ENCODE measurements at regions not wholly inside any gene's neighbourhood (a gene's known extent, or its start where the extent isn't known, plus 50 kb on each side); places are given as distances from the start of the nearest gene placed in this dataset.
"Not testable (repeated sequence)": the region's sequence is repeated elsewhere in the genome, so short reads cannot be mapped to it uniquely, and the experiment has no call there.

DNA sequence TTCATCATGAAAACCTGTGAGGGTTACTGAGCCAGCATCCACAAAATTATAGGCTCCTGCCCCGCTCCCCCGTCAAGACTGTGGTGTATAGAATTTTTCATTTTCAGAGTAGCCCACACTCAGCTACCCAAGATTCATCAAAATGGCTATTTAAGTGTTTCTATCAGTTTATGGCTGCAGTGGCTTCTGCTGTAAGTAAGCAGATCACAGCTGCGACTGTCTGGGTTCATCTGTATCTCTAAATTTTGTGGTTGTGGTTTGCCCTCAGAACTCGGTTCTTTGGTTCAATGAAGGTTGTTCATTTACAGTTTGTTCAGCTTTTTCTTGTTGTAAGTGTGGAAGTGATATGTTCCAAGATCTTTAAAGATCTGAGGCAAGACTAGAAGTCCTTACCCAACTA is 284.2 kb downstream of the DOK5 start:
- ChIA-PET POLR2A (no interaction called here), CTCF (no interaction called here)
- Mint-ChIP-seq H3K27ac (no peak overlapping the region), H3K36me3 (ENCODE audit: low read depth) (no peaks in the 10 kb centered on the region), H3K27me3 (no peaks in the 10 kb centered on the region), H3K4me1 (no peaks in the 10 kb centered on the region), H3K9me3 (peaks cover 2% of the 10 kb centered on the region), H3K4me3 (no peak overlapping the region)
- DNase-seq = no peak

DNA sequence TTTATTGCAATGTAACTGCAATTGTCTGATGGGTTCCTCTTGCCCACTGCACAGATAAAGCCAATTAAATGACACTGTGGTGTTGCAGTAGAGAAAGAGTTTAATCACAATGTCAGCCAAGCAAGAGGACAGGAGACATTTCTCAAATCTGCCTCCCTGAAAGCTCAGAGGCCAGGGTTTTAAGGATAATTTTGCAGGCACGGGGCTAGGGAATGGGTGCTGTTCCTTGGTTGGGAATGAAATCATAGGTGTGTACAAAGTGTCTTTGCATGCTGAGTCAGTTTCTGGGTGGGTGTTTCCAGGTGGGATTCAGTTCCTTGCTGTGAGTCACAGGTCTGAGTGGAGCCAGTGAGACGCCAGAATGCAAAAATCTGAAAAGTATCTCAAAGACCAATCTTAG is 271.4 kb downstream of the DOK5 start:
- ChIA-PET CTCF (no interaction called here), POLR2A (no interaction called here)
- Mint-ChIP-seq H3K27ac (no peak overlapping the region), H3K36me3 (ENCODE audit: low read depth) (no peaks in the 10 kb centered on the region), H3K9me3 (no peaks in the 10 kb centered on the region), H3K27me3 (no peaks in the 10 kb centered on the region), H3K4me1 (no peaks in the 10 kb centered on the region), H3K4me3 (no peak overlapping the region)
- no peak for DNase-seq

DNA sequence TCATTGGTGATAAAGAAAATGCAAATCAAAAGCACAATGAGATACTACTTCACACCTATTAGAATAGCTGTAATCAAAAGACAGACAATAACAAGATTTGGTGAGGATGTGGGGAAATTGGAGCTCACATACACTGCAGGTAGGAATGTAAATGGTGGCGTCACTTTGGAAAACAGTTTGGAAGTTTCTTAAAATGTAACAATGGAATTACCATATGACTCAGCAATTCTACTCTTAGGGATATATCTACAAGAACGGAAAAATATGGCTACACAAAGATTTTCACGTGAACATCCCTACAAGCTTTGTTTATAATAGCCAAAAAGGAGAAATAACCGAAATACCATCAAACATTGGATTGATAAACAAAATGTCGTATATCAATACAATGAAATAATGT is 270.4 kb downstream of the DOK5 start:
- H3K4me3 Mint-ChIP-seq = no peak overlapping the region
- no peaks in the 10 kb centered on the region for H3K4me1 Mint-ChIP-seq
- H3K27ac Mint-ChIP-seq = no peak overlapping the region
- CTCF ChIA-PET = no interaction called here
- no peaks in the 10 kb centered on the region for H3K9me3 Mint-ChIP-seq
- no peak for DNase-seq
- H3K36me3 Mint-ChIP-seq (ENCODE audit: low read depth) = no peaks in the 10 kb centered on the region
- H3K27me3 Mint-ChIP-seq = no peaks in the 10 kb centered on the region
- POLR2A ChIA-PET = no interaction called here

DNA sequence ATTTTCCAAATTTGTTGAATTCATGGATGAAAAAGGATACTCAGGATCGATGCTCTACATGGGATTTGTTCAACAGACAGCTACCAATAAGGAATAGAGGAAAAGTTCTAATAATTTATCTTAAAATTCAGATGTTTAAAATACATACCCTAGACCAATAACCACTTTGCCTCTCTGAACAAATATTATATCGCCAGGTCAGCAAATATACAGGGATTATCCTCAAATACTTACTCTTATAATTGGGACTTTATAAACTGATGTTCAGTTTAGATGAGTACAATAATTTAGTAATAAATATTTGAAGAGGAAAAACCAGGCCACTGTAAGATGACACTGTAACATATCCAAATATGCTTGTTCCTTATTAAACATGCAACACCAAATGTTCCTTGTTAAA is 268.7 kb downstream of the DOK5 start:
- Mint-ChIP-seq H3K27ac (no peak overlapping the region), H3K27me3 (no peaks in the 10 kb centered on the region), H3K9me3 (no peaks in the 10 kb centered on the region), H3K36me3 (ENCODE audit: low read depth) (no peaks in the 10 kb centered on the region), H3K4me1 (no peaks in the 10 kb centered on the region), H3K4me3 (no peak overlapping the region)
- POLR2A ChIA-PET = no interaction called here
- DNase-seq = no peak
- CTCF ChIA-PET = no interaction called here

DNA sequence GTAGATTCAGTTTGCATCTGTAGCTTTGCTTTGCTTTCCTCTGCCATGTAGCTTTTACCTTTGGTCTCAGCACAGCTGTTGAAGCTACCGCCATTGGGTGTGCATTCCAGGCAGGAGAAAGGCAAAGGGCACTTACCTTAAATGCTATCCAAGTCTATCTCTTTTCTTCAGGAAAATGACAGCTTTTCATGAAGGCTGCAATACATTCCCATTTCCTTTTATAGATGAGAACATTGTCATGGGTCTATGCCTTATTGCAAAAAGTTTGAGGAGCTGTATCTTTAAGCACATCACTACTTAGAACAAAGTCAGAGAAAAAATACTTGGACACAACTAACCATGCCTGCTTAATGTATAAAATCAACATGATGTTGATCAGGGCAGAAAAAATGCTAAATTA is 266.8 kb downstream of the DOK5 start:
- ChIA-PET CTCF (no interaction called here), POLR2A (no interaction called here)
- Mint-ChIP-seq H3K9me3 (no peaks in the 10 kb centered on the region), H3K4me3 (no peak overlapping the region), H3K4me1 (no peaks in the 10 kb centered on the region), H3K27ac (no peak overlapping the region), H3K36me3 (ENCODE audit: low read depth) (no peaks in the 10 kb centered on the region), H3K27me3 (no peaks in the 10 kb centered on the region)
- DNase-seq = no peak

DNA sequence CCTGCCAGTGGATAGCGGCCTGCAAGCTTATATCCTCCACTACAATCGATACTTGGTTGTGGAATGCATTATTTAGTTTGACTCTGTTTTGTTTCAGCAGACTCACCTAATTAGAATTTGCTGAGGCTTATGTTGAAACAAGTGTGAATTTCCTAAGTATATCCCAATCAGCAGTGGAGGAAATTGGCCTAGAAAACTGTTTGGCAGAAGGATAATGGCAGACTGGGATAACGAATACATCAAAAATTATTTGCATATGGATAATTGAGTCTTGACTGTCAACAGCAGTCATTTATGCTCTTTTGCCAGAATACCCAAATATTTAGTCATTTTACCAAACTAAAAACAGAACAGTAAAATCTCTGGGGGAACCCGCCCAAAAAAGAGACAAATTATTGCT is 261.0 kb downstream of the DOK5 start:
- no peaks in the 10 kb centered on the region for H3K27me3 Mint-ChIP-seq
- no peak overlapping the region for H3K27ac Mint-ChIP-seq
- no peaks in the 10 kb centered on the region for H3K9me3 Mint-ChIP-seq
- no peak for DNase-seq
- POLR2A ChIA-PET = no interaction called here
- H3K4me3 Mint-ChIP-seq = no peak overlapping the region
- CTCF ChIA-PET = no interaction called here
- H3K36me3 Mint-ChIP-seq (ENCODE audit: low read depth) = no peaks in the 10 kb centered on the region
- no peaks in the 10 kb centered on the region for H3K4me1 Mint-ChIP-seq

DNA sequence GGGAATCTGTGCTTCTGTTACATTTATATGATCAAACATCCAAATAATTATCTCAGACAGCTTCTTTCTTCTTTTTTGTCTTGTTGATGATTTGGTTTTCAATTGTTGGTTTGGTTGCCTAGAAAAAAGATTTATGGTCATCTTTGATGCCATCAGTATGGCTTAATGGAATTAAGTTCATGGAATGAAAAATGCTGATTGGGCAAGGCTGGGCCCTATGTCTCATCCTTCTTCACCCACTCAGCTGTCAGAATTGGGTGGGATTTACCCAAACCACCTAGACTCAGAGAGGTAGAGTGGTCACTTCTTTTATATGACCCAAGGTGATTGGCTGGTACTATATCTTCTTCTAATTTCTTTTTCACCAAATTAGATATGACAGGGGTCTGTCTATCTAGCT is 258.3 kb downstream of the DOK5 start:
- CTCF ChIA-PET = no interaction called here
- no peak for DNase-seq
- H3K27ac Mint-ChIP-seq = no peak overlapping the region
- H3K36me3 Mint-ChIP-seq (ENCODE audit: low read depth) = no peaks in the 10 kb centered on the region
- no peaks in the 10 kb centered on the region for H3K4me1 Mint-ChIP-seq
- H3K27me3 Mint-ChIP-seq = no peaks in the 10 kb centered on the region
- H3K4me3 Mint-ChIP-seq = no peak overlapping the region
- POLR2A ChIA-PET = no interaction called here
- no peaks in the 10 kb centered on the region for H3K9me3 Mint-ChIP-seq

DNA sequence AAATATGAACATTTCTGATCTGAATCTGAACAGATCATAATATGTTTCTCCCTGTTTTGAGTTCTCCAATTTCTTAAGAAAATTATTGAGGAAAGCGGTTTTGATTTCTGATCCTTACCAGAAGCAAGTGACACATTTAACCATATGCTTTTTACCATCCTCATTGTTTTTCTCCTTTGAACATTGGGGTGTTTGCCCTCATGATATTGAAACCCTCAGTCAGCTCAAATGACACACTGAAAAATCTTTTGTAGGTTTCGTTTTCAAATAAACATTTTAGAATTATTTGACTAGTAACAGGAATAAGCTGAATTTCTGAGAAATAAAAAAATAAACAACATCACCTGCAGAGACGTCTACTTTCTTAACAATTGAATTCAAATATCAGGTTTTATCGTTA is 252.1 kb downstream of the DOK5 start:
- no peaks in the 10 kb centered on the region for H3K36me3 Mint-ChIP-seq (ENCODE audit: low read depth)
- no peak overlapping the region for H3K4me3 Mint-ChIP-seq
- CTCF ChIA-PET = no interaction called here
- H3K27me3 Mint-ChIP-seq = no peaks in the 10 kb centered on the region
- no peak for DNase-seq
- POLR2A ChIA-PET = no interaction called here
- H3K27ac Mint-ChIP-seq = no peak overlapping the region
- no peaks in the 10 kb centered on the region for H3K9me3 Mint-ChIP-seq
- no peaks in the 10 kb centered on the region for H3K4me1 Mint-ChIP-seq

DNA sequence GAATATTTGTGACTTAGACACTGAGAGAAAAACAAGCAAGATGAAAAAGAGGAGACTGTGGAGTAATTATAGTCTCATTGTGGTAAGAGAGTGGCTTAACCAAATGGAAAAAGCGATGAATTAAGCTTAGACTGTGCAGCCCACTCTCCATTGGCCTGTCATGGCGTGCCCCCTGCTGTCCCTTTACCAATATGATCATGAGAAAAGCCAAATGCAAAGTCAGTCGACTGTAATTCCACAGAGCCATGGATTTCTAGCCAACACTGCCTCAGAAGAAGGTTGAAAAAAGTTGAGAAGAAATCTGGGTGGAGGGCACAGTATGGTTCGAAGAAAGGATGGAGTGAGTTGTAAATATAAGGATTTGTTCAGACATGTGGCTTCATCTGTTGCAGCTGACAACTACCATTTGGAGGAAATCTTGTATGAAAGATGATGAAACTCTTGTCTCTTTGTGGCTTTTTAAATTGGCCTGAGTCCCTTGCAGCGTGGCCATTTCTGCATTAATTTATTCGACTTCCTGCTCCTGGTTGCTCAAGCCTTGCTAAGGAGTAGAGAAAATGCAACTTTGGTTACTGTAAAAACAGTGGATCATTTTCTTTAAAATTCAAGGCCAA is 251.4 kb downstream of the DOK5 start:
- H3K36me3 Mint-ChIP-seq (ENCODE audit: low read depth) = no peaks in the 10 kb centered on the region
- H3K4me1 Mint-ChIP-seq = no peaks in the 10 kb centered on the region
- H3K27me3 Mint-ChIP-seq = no peaks in the 10 kb centered on the region
- no peak for DNase-seq
- ChIA-PET CTCF (no interaction called here), POLR2A (no interaction called here)
- H3K4me3 Mint-ChIP-seq = no peak overlapping the region
- H3K27ac Mint-ChIP-seq = no peak overlapping the region
- no peaks in the 10 kb centered on the region for H3K9me3 Mint-ChIP-seq

DNA sequence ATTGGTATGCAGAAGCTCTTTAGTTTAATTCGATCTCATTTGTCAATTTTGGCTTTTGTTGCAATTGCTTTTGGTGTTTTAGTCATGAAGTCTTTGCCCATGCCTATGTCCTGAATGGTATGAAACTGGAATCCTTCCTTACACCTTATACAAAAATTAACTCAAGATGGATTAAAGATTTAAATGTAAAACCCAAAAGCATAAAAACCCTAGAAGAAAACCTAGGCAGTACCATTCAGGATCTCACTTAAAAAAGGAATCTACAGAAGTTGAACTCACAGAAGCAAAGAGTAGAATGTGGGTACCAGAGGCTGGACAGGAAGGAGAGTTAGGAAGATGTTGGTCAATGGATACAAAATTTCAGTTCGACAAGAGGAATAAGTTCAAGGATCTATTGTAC is 249.9 kb downstream of the DOK5 start:
- H3K36me3 Mint-ChIP-seq (ENCODE audit: low read depth); DNase-seq; H3K27me3 Mint-ChIP-seq; H3K4me1 Mint-ChIP-seq; H3K9me3 Mint-ChIP-seq; H3K27ac Mint-ChIP-seq; H3K4me3 Mint-ChIP-seq; POLR2A ChIA-PET; CTCF ChIA-PET: not testable (repeated sequence)

DNA sequence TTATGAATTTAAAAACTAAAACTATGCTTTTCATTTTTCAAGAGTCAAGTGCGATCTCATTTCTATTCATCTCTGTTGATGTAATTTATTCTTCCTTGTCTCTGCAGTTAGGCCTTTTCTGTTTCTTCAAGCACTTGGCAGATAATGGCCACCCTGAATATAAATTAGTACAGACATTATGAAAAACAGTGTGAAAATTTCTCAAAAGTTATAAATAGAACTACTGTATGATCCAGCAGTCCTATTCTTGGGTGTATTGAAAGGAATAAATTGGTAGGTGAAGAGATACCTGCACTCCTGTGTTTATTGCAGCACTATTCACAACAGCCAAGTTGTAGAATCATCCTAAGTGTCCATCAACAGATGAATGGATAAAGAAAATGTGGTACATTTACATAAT is 248.3 kb downstream of the DOK5 start:
- H3K36me3 Mint-ChIP-seq (ENCODE audit: low read depth) = no peaks in the 10 kb centered on the region
- ChIA-PET POLR2A (no interaction called here), CTCF (no interaction called here)
- no peak overlapping the region for H3K27ac Mint-ChIP-seq
- no peaks in the 10 kb centered on the region for H3K9me3 Mint-ChIP-seq
- no peak for DNase-seq
- no peaks in the 10 kb centered on the region for H3K27me3 Mint-ChIP-seq
- no peaks in the 10 kb centered on the region for H3K4me1 Mint-ChIP-seq
- H3K4me3 Mint-ChIP-seq = no peak overlapping the region

DNA sequence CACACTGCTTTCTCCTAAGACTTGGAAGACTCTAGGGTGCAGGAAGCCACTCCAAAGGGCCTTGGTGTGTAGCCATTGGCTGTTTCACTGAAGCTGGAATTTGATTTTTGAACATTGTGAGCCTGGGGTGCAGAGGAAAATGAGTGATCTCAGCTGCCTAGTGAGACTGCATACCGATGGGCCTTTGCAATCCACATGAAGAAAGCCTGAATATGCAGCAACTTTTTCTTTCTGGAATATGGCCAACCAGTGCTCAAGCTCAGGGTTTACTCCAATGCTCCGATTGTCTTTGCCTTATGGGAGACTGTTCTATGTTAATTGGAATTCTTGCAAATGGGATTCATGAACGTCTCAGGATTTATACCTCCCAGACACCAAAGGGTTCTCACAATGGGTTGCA is 242.6 kb downstream of the DOK5 start:
- H3K9me3 Mint-ChIP-seq = no peaks in the 10 kb centered on the region
- POLR2A ChIA-PET = no interaction called here
- H3K27ac Mint-ChIP-seq = no peak overlapping the region
- H3K27me3 Mint-ChIP-seq = no peaks in the 10 kb centered on the region
- H3K4me3 Mint-ChIP-seq = no peak overlapping the region
- DNase-seq = no peak
- H3K4me1 Mint-ChIP-seq = no peaks in the 10 kb centered on the region
- CTCF ChIA-PET = no interaction called here
- H3K36me3 Mint-ChIP-seq (ENCODE audit: low read depth) = no peaks in the 10 kb centered on the region

DNA sequence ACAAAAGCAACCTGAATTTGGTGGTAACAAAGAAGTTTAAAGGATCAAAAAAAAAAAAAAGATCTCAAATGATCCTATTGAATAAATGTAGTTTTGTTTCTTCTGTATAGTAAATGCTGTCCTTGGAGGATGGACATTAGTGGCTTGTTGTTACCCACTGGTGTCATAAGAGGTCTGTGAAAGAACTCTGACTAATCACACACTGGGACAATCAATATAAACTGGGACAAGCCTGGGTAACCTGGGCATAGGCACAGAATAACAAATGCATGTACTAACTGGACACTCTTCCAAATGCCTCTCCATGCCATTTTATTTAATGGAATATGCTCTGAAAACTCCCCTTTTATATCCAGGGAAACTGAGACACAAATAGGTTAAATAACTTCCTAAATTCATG is 241.4 kb downstream of the DOK5 start:
- ChIA-PET CTCF (no interaction called here), POLR2A (no interaction called here)
- H3K4me1 Mint-ChIP-seq = no peaks in the 10 kb centered on the region
- no peak overlapping the region for H3K4me3 Mint-ChIP-seq
- no peak for DNase-seq
- H3K9me3 Mint-ChIP-seq = no peaks in the 10 kb centered on the region
- H3K27me3 Mint-ChIP-seq = no peaks in the 10 kb centered on the region
- no peaks in the 10 kb centered on the region for H3K36me3 Mint-ChIP-seq (ENCODE audit: low read depth)
- no peak overlapping the region for H3K27ac Mint-ChIP-seq

DNA sequence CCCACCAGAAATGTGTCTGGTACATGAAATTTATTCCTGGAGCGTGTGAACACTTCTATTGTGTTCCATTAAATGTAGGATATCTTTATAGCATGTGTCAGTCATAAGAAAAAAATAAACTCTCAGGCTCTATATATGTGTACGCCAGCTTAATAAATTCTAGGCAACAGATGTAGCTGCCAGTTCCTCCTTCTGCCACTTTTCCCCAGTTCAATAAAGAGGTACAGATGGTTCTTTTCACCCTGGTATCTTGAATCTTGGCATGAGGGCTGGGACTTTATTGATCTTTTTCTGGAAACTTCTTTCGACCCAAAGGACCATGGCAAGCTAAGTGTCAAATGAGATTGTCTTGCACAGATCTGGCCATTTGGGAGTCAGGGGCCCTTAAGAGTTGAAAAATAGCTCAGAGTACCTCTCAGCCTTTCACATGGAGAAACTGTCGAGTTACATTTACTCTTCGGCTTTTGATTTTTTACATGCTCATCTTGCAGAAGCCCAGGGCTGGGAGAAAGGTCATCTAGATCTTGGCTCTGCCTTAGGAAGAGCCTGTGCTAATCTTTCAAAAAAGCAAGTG is 240.9 kb downstream of the DOK5 start:
- Mint-ChIP-seq H3K36me3 (ENCODE audit: low read depth) (no peaks in the 10 kb centered on the region), H3K4me1 (no peaks in the 10 kb centered on the region), H3K9me3 (no peaks in the 10 kb centered on the region), H3K4me3 (no peak overlapping the region), H3K27ac (no peak overlapping the region), H3K27me3 (no peaks in the 10 kb centered on the region)
- ChIA-PET POLR2A (no interaction called here), CTCF (no interaction called here)
- DNase-seq = no peak

DNA sequence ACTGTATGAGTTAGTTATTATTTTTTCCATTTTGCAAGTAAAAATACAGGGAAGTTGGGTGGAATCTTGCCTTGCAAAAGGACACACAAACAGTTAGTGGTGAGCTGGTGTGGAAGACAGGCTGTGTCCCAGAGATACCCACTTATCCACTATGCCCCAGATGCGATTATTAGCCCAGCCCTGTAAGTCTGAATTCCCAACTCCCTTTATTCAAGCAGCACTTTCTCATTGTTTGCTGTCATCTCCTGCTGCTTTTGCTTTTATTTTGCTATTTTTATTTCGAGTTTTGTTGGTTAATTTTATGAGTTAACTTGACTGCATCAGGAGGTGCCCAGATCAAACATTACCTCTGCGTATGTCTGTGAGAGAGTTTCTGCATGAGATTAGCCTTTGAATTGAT is 239.4 kb downstream of the DOK5 start:
- Mint-ChIP-seq H3K4me3 (no peak overlapping the region), H3K4me1 (no peaks in the 10 kb centered on the region), H3K36me3 (ENCODE audit: low read depth) (no peaks in the 10 kb centered on the region), H3K27me3 (no peaks in the 10 kb centered on the region), H3K9me3 (no peaks in the 10 kb centered on the region), H3K27ac (no peak overlapping the region)
- DNase-seq = no peak
- POLR2A ChIA-PET = no interaction called here
- CTCF ChIA-PET = no interaction called here

Data from activated CD4-positive, alpha-beta T cell treated with anti-CD3 and anti-CD28 coated beads, Interleukin-2, amount 10 ng/mL, durations not matched to agents 7 days and 5 days (primary cell).